SK-N-SH (cell line): ENCODE measurements at regions not wholly inside any gene's neighbourhood (a gene's known extent, or its start where the extent isn't known, plus 50 kb on each side); places are given as distances from the start of the nearest gene placed in this dataset.

Source experiments
- CTCF ChIA-PET: fragments of 300-600, 350-600 bp; formaldehyde crosslinking; extraction: SDS; loops from one replicate; lab custom pipeline; 2021; lab: Yijun Ruan, JAX
- POLR2A ChIA-PET: fragments of 350-600 bp; sonication (Branson Sonifier 250); formaldehyde crosslinking; extraction: SDS; loops from one replicate; lab custom pipeline; 2020; ENCODE audit warnings: antibody characterized with exemption, inconsistent platforms; lab: Yijun Ruan, JAX
- DNase-seq: peaks from one replicate; pipeline ENCODE4 v3.0.0; 2012
- H2AFZ ChIP-seq: fragments of 200-600 bp; sonication (generic); 2 replicates; pipeline ENCODE4 v1.8.1; 2016; ENCODE audit warnings: antibody characterized with exemption, mild to moderate bottlenecking, low read depth
- H3F3A ChIP-seq: fragments of 200-600 bp; sonication (generic); replicated peaks from 2 replicates; pipeline ENCODE3; 2016; ENCODE audit warnings: antibody characterized with exemption, mild to moderate bottlenecking; ENCODE audit not compliant: insufficient read depth
- H3K27ac ChIP-seq, 2 experiments: fragments of 200-500 bp in 1 of 2; fragments of 200-600 bp in 1 of 2; sonication (Bioruptor generic) in 1 of 2; sonication (generic), shearing (Covaris generic) in 1 of 2; 2 replicates each; pipeline versions ENCODE4 v1.5.1 to v1.6.1; 2014 to 2016; ENCODE audit warnings: low read depth in 2 of 2, inconsistent platforms in 1 of 2, low read length in 1 of 2, mild to moderate bottlenecking in 1 of 2, mixed read lengths in 1 of 2
- H3K27me3 ChIP-seq: fragments of 200-600 bp; sonication (generic), shearing (Covaris generic); 2 replicates; pipeline ENCODE4 v1.6.1; 2016; ENCODE audit warnings: mixed run types; ENCODE audit not compliant: insufficient read depth
- H3K36me3 ChIP-seq, 2 experiments: fragments of 200-500 bp in 1 of 2; fragments of 200-600 bp in 1 of 2; sonication (Bioruptor generic) in 1 of 2; sonication (generic) in 1 of 2; replicated peaks in 1 of 2; 2 replicates each; pipeline versions ENCODE3 to v1.5.1; 2014 to 2016; ENCODE audit warnings: low read length in 1 of 2, mild to moderate bottlenecking in 1 of 2; ENCODE audit not compliant: insufficient read depth in 2 of 2, control insufficient read depth in 1 of 2
- H3K4me1 ChIP-seq, 2 experiments: fragments of 200-500 bp in 1 of 2; fragments of 200-600 bp in 1 of 2; sonication (Bioruptor generic) in 1 of 2; sonication (generic), shearing (Covaris generic) in 1 of 2; 2 replicates each; pipeline versions ENCODE4 v1.5.1 to v1.6.1; 2014 to 2016; ENCODE audit warnings: low read depth in 1 of 2, low read length in 1 of 2, mixed run types in 1 of 2; ENCODE audit not compliant: insufficient read depth in 2 of 2, control insufficient read depth in 1 of 2
- H3K4me2 ChIP-seq: fragments of 200-600 bp; sonication (generic), shearing (Covaris generic); 2 replicates; pipeline ENCODE4 v1.6.1; 2017; ENCODE audit warnings: mixed run types
- H3K4me3 ChIP-seq, 2 experiments: fragments of 200-500 bp in 1 of 2; fragments of 200-600 bp in 1 of 2; sonication (Bioruptor generic) in 1 of 2; sonication (generic), shearing (Covaris generic) in 1 of 2; 2 replicates each; pipeline versions ENCODE4 v1.5.1 to v1.8.1; 2014 to 2016; ENCODE audit warnings: low read depth in 2 of 2, inconsistent platforms in 1 of 2, low read length in 1 of 2, mild to moderate bottlenecking in 1 of 2, mixed read lengths in 1 of 2, moderate library complexity in 1 of 2
- H3K79me2 ChIP-seq: fragments of 200-600 bp; sonication (generic); 2 replicates; pipeline ENCODE4 v1.8.1; 2017; ENCODE audit warnings: mild to moderate bottlenecking; ENCODE audit not compliant: insufficient read depth
- H3K9ac ChIP-seq: fragments of 200-600 bp; sonication (generic); 2 replicates; pipeline ENCODE4 v1.6.1; 2017; ENCODE audit warnings: mixed run types
- H3K9me2 ChIP-seq: fragments of 200-600 bp; sonication (generic); 2 replicates; pipeline ENCODE4 v1.6.1; 2017; ENCODE audit warnings: mixed run types
- H3K9me3 ChIP-seq: fragments of 200-600 bp; sonication (generic); 2 replicates; pipeline ENCODE4 v1.6.1; 2017; ENCODE audit warnings: mixed run types, mild to moderate bottlenecking, moderate library complexity
- H4K20me1 ChIP-seq: fragments of 200-600 bp; sonication (generic); 2 replicates; pipeline ENCODE4 v1.6.1; 2017; ENCODE audit warnings: mild to moderate bottlenecking, mixed run types; ENCODE audit not compliant: insufficient read depth
- CHD2 ChIP-seq: fragments of 150-350 bp; IDR thresholded peaks from 2 replicates; pipeline ENCODE4 v1.6.1; 2018; ENCODE audit warnings: low read length; ENCODE audit not compliant: partially characterized antibody
- CTCF ChIP-seq: fragments of 200-600 bp; sonication (generic); IDR thresholded peaks from 2 replicates; pipeline ENCODE4 v1.6.1; 2017; ENCODE audit warnings: antibody characterized with exemption, mild to moderate bottlenecking, moderate library complexity
- ELF1 ChIP-seq: IDR thresholded peaks from 2 replicates; pipeline ENCODE4 v1.4.0; 2012
- EZH2phosphoT487 ChIP-seq: fragments of 200-600 bp; sonication (generic); IDR thresholded peaks from 2 replicates; pipeline ENCODE4 v1.6.1; 2017; ENCODE audit warnings: low read depth, mixed run types, mild to moderate bottlenecking, antibody characterized with exemption, moderate library complexity, borderline replicate concordance
- FOSL2 ChIP-seq: IDR thresholded peaks from 2 replicates; pipeline ENCODE4 v1.4.0; 2012; ENCODE audit warnings: low read depth, mild to moderate bottlenecking, moderate library complexity, borderline replicate concordance
- FOXJ3 ChIP-seq: sonication (generic); formaldehyde crosslinking; IDR thresholded peaks from 2 replicates; pipeline ENCODE4 v1.5.1; 2020; ENCODE audit warnings: mild to moderate bottlenecking, missing genetic modification reagents
- FOXM1 ChIP-seq: IDR thresholded peaks from 2 replicates; pipeline ENCODE4 v1.4.0; 2012; ENCODE audit warnings: low read depth, mild to moderate bottlenecking
- GABPA ChIP-seq: IDR thresholded peaks from 2 replicates; pipeline ENCODE4 v1.4.0; 2012; ENCODE audit warnings: low read depth, mild to moderate bottlenecking
- GATA2 ChIP-seq: sonication (generic); formaldehyde crosslinking; IDR thresholded peaks from 2 replicates; pipeline ENCODE4 v1.5.0; 2020; ENCODE audit warnings: mild to moderate bottlenecking, missing genetic modification reagents
- IRF3 ChIP-seq: fragments of 150-350 bp; IDR thresholded peaks from 2 replicates; pipeline ENCODE4 v1.6.1; 2016; ENCODE audit warnings: mild to moderate bottlenecking, low read depth, low read length
- JUND ChIP-seq: IDR thresholded peaks from 2 replicates; pipeline ENCODE4 v1.4.0; 2012
- MAX ChIP-seq: IDR thresholded peaks from 2 replicates; pipeline ENCODE4 v1.4.0; 2012; ENCODE audit warnings: low read depth
- MEF2A ChIP-seq: IDR thresholded peaks from 2 replicates; pipeline ENCODE4 v1.4.0; 2012; ENCODE audit warnings: low read depth, borderline replicate concordance
- MXI1 ChIP-seq: IDR thresholded peaks from 2 replicates; pipeline ENCODE4 v1.6.1; 2012; ENCODE audit warnings: mild to moderate bottlenecking, low read depth, low read length, improper control_type of control experiment
- NFIC ChIP-seq: IDR thresholded peaks from 2 replicates; pipeline ENCODE4 v1.4.0; 2012; ENCODE audit warnings: borderline replicate concordance
- NRF1 ChIP-seq: IDR thresholded peaks from 2 replicates; pipeline ENCODE4 v1.6.1; 2012; ENCODE audit warnings: low read depth, mild to moderate bottlenecking, low read length
- PBX3 ChIP-seq: IDR thresholded peaks from 2 replicates; pipeline ENCODE4; 2012
- RAD21 ChIP-seq: IDR thresholded peaks from 2 replicates; pipeline ENCODE4 v1.6.1; 2012; ENCODE audit warnings: mild to moderate bottlenecking, low read length
- RCOR1 ChIP-seq: fragments of 150-350 bp; IDR thresholded peaks from 2 replicates; pipeline ENCODE4 v1.6.1; 2017; ENCODE audit warnings: antibody characterized with exemption, low read length
- RFX5 ChIP-seq: IDR thresholded peaks from 2 replicates; pipeline ENCODE4 v1.6.1; 2012; ENCODE audit warnings: mild to moderate bottlenecking, improper control_type of control experiment, low read length
- RXRA ChIP-seq: IDR thresholded peaks from 2 replicates; pipeline ENCODE4 v1.4.0; 2012; ENCODE audit warnings: low read depth, mild to moderate bottlenecking, borderline replicate concordance
- TAF1 ChIP-seq: IDR thresholded peaks from 2 replicates; pipeline ENCODE4 v1.6.1; 2012; ENCODE audit warnings: low read depth, mild to moderate bottlenecking, low read length, moderate library complexity, borderline replicate concordance
- TCF12 ChIP-seq: IDR thresholded peaks from 2 replicates; pipeline ENCODE4 v1.4.0; 2012
- USF1 ChIP-seq: IDR thresholded peaks from 2 replicates; pipeline ENCODE4 v1.4.0; 2012; ENCODE audit warnings: low read depth, borderline replicate concordance
- USF2 ChIP-seq: fragments of 150-350 bp; IDR thresholded peaks from 2 replicates; pipeline ENCODE4 v1.6.1; 2017; ENCODE audit warnings: antibody characterized with exemption, low read length, low read depth, borderline replicate concordance
- YY1 ChIP-seq: IDR thresholded peaks from 2 replicates; pipeline ENCODE4 v1.4.0; 2012; ENCODE audit warnings: low read depth, mild to moderate bottlenecking
- ZBTB33 ChIP-seq: IDR thresholded peaks from 2 replicates; pipeline ENCODE4 v1.4.0; 2012; ENCODE audit warnings: low read depth, borderline replicate concordance
- WGBS: methylation state at CpG from one replicate; pipeline ENCODE4 v1.1.6; 2017; ENCODE audit warnings: low lambda C conversion rate; 5-methylcytosine and 5-hydroxymethylcytosine counted together

- DNase-seq: no peak
- no peaks in the 10 kb centered on the region; a peak in 1 of 4 replicates for H3K4me1 ChIP-seq
- no peaks in the 10 kb centered on the region for H4K20me1 ChIP-seq
- H3K9ac ChIP-seq: peak overlapping the region; percentile 58
- no peaks in the 10 kb centered on the region for H3K79me2 ChIP-seq
- no peak overlapping the region for H3K4me3 ChIP-seq
- 26% methylated on average over 10 of the region's 10 CpGs for WGBS
- no peaks in the 10 kb centered on the region for H3K9me2 ChIP-seq
- H3K4me2 ChIP-seq: peak overlapping the region; percentile 56; the same call in 1 of the 2 replicates
- ChIA-PET CTCF (no interaction called here), POLR2A (no interaction called here)
- H3K27ac ChIP-seq: peak overlapping the region; percentile 44 to 98; a peak in 3 of 4 replicates
- H3K27me3 ChIP-seq: no peaks in the 10 kb centered on the region
- H3K9me3 ChIP-seq: no peaks in the 10 kb centered on the region
- H2AFZ ChIP-seq: peak overlapping the region; percentile 73; the same call in 1 of the 2 replicates
- peaks cover 18% of the 10 kb centered on the region for H3F3A ChIP-seq
- H3K36me3 ChIP-seq: no peaks in the 10 kb centered on the region
- TF ChIP-seq CHD2 (no peak), TCF12 (peak; percentile 99), RCOR1 (no peak), ELF1 (no peak), IRF3 (no peak), MEF2A (no peak), NFIC (peak; percentile 73; the same call in 1 of the 2 replicates), PBX3 (peak; percentile 74), JUND (peak; percentile 96), GABPA (no peak), USF2 (no peak), CTCF (no peak), YY1 (peak; percentile 36; the same call in 1 of the 2 replicates), FOSL2 (peak; percentile 97), FOXM1 (no peak), RAD21 (no peak), MAX (peak; percentile 89), RFX5 (no peak), FOXJ3 (CRISPR knock-in tag) (no peak), GATA2 (CRISPR knock-in tag) (no peak), USF1 (no peak), EZH2phosphoT487 (no peak), ZBTB33 (no peak), TAF1 (no peak), RXRA (peak; percentile 63; the same call in 1 of the 2 replicates), MXI1 (no peak), NRF1 (no peak)
Observed at GRCh38 chr9:16964228-16964627, 93.8 kb upstream of the BNC2 start.
